ENCODE measurements at regions not wholly inside any gene's neighbourhood (a gene's known extent, or its start where the extent isn't known, plus 50 kb on each side); places are given as distances from the start of the nearest gene placed in this dataset.

DNA sequence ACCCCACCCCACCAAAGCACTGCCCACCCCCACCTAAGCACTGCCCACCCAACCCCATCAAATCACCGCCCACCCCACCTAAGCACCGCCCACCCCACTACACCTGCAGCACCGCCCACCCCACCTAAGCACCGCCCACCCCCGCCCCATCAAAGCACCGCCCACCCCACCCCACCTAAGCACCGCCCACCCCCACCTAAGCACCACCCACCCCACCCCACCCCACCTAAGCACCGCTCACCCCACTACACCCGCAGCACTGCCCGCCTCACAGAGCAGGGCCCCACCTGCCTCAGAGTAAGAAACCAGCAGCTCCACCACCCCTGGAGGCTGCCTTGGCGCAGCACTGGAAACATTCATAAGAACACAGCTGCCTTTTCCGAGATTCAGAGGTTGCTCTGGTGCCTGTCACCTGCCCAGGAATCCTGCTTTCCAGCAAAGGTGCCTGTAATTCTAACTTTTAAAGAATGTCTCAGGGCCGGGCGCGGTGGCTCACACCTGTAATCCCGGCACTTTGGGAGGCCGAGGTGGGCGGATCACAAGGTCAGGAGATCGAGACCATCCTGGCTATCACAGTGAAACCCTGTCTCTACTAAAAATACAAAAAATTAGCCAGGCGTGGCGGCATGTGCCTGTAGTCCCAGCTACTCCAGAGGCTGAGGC, 148.2 kb downstream of the BMP7 start:
- 87 to 92% methylated on average over 7 to 14 of the region's 21 CpGs for WGBS, 2 experiments (ENCODE audit: insufficient coverage in 1 of 2, insufficient read length in 1 of 2)
- H3K36me3 ChIP-seq (ENCODE audit: control insufficient read depth, insufficient read depth, low read length): no peaks in the 10 kb centered on the region
- no peaks in the 10 kb centered on the region for H3K4me1 ChIP-seq (ENCODE audit: control insufficient read depth, insufficient read depth, low read length)
- Mint-ChIP-seq H3K27ac (no peak overlapping the region), H3K36me3 (ENCODE audit: low read depth) (no peaks in the 10 kb centered on the region), H3K9me3 (no peaks in the 10 kb centered on the region), H3K27me3 (ENCODE audit: insufficient read depth) (peaks cover 9% of the 10 kb centered on the region), H3K4me3 (no peak overlapping the region), H3K4me1 (peaks cover 5% of the 10 kb centered on the region)
- H3K27ac ChIP-seq (ENCODE audit: low read depth, low read length): no peak overlapping the region
- TF ChIP-seq, protein P1, sequence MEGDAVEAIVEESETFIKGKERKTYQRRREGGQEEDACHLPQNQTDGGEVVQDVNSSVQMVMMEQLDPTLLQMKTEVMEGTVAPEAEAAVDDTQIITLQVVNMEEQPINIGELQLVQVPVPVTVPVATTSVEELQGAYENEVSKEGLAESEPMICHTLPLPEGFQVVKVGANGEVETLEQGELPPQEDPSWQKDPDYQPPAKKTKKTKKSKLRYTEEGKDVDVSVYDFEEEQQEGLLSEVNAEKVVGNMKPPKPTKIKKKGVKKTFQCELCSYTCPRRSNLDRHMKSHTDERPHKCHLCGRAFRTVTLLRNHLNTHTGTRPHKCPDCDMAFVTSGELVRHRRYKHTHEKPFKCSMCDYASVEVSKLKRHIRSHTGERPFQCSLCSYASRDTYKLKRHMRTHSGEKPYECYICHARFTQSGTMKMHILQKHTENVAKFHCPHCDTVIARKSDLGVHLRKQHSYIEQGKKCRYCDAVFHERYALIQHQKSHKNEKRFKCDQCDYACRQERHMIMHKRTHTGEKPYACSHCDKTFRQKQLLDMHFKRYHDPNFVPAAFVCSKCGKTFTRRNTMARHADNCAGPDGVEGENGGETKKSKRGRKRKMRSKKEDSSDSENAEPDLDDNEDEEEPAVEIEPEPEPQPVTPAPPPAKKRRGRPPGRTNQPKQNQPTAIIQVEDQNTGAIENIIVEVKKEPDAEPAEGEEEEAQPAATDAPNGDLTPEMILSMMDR (conservative IDR thresholded peaks at IDR 0.05): no peak
- no peak overlapping the region for H3K9ac ChIP-seq (ENCODE audit: extremely low read depth, low read length, poor library complexity, severe bottlenecking)
- H3K4me3 ChIP-seq (ENCODE audit: low read length): no peak overlapping the region
- H3K9me3 ChIP-seq (ENCODE audit: control insufficient read depth, low read length): no peaks in the 10 kb centered on the region
- no peaks in the 10 kb centered on the region for H3K27me3 ChIP-seq (ENCODE audit: control insufficient read depth, insufficient read depth, low read length, poor library complexity, severe bottlenecking)
- no peak for DNase-seq

Data from endodermal cell (in vitro differentiated cells).